PC-3 (cell line): ENCODE measurements at regions not wholly inside any gene's neighbourhood (a gene's known extent, or its start where the extent isn't known, plus 50 kb on each side); places are given as distances from the start of the nearest gene placed in this dataset.

ENCODE experiments used
- EZH2 ChIP-seq: fragments of 300-600 bp; sonication (generic); IDR thresholded peaks from one replicate; pipeline ENCODE4 v1.6.1; 2017; ENCODE audit warnings: antibody characterized with exemption, mild to moderate bottlenecking, low read length; ENCODE audit not compliant: unreplicated experiment
- EZH2phosphoT487 ChIP-seq: fragments of 300-600 bp; sonication (generic); IDR thresholded peaks from 2 replicates; pipeline ENCODE4 v1.6.1; 2018; ENCODE audit warnings: mild to moderate bottlenecking, antibody characterized with exemption, low read length, borderline replicate concordance

DNA sequence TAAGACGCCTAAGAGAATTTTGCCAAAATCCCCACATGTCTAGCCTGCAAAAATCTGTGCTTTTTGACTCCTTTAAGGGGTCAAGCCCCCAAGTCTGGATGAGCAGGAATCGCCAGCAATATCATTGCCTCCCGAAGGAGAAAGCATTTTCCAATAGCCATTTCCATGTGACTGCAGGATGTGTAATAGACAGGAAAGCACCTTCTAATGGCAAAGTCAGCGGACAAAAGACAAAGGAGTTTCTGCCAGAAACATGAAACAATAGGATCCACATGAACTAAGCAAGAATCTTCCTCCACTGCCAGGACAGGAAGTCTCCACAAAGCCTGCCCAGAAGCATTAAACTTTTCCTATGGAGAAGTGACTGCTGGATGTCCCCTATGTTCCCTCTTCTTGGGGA is 177.1 kb upstream of the PCSK5 start:
- TF ChIP-seq EZH2phosphoT487 (no peak), EZH2 (no peak)
